ENCODE measurements at regions not wholly inside any gene's neighbourhood (a gene's known extent, or its start where the extent isn't known, plus 50 kb on each side); places are given as distances from the start of the nearest gene placed in this dataset.
A peak's percentile ranks its signal among the peaks of the same experiment; 100 is the strongest.

DNA sequence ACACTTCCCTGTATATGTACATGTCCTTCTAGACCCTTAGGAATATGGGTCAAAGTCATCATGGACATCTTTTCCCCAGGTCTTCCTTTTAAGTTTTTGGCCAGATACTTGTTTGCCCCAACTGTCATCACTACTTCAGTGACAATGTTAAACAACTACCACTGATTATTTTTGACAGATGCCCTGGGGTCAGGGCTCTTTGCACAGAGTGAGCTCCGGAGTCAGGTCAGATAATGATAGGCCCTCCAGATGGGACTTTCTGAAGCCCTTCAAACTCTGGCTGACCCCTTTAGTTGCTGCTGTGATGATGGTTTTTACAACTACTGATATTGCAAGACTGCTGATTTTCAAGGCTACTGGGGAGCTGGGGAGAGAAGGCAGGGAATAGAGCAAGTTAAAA lies 449.4 kb upstream of the HS6ST1 start:
- H3K4me1 Mint-ChIP-seq: no peaks in the 10 kb centered on the region
- no peaks in the 10 kb centered on the region for H3K36me3 Mint-ChIP-seq
- POLR2A ChIA-PET: no interaction called here
- Histone ChIP-seq H3K27me3 (ENCODE audit: insufficient read depth, low read length, poor library complexity, severe bottlenecking) (no peaks in the 10 kb centered on the region), H3K9me3 (ENCODE audit: low read length) (no peaks in the 10 kb centered on the region), H3K36me3 (ENCODE audit: insufficient read depth, low read length) (no peaks in the 10 kb centered on the region), H3K4me1 (ENCODE audit: insufficient read depth, low read length) (no peaks in the 10 kb centered on the region), H3K4me3 (ENCODE audit: low read length) (no peak overlapping the region), H3K27ac (ENCODE audit: low read depth, low read length) (no peak overlapping the region)
- H3K27me3 Mint-ChIP-seq: peaks cover 9 to 12% of the 10 kb centered on the region in 2 donors
- H3K4me3 Mint-ChIP-seq: no peak overlapping the region
- DNase-seq: no peak
- H3K9me3 Mint-ChIP-seq: peaks cover 5 to 10% (median 9%) of the 10 kb centered on the region in 5 donors
- CTCF ChIA-PET: no interaction called here
- H3K27ac Mint-ChIP-seq: no peak overlapping the region

DNA sequence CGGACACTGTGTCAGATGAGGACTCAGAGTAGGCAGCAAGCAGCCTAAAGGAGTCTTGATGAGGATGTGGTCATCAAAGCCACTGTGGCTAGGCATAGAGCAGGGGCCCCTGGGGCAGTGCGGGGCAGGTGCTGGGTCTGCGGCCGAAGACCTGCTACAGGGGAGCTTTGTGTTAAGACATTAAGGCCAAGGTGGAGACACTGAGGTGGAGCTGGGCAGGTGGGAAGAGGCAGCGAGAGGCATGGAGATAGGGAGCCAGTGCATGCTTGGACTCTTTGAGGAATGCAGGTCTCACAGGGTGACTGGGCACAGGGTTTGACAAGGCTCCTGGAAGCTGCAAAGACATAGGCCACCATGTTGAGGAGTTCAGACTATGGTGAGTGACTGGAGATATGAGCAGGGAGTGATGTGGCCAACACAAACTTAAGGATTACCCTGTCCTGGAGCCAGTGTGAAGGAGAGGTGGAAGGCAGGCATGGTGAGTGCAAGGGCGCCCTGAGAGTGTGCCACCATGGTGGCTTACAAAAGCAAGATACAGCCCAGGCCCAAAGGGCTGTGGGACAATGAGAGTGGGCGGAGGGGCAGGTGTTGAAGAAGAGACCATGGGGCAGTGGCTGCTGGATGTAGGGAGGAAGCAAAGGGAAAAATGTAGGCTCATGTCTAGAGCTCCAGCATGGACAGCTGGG lies 450.9 kb upstream of the HS6ST1 start:
- no peaks in the 10 kb centered on the region for H3K4me1 Mint-ChIP-seq
- H3K4me1 ChIP-seq (ENCODE audit: insufficient read depth, low read length): no peaks in the 10 kb centered on the region
- POLR2A ChIA-PET: no interaction called here
- no peak overlapping the region for H3K27ac ChIP-seq (ENCODE audit: low read depth, low read length)
- peak overlapping the region in 1 of 8 donors; percentile 69 for H3K27ac Mint-ChIP-seq
- no peaks in the 10 kb centered on the region for H3K27me3 ChIP-seq (ENCODE audit: insufficient read depth, low read length, poor library complexity, severe bottlenecking)
- H3K4me3 Mint-ChIP-seq: no peak overlapping the region
- peaks cover 0 to 5% (median 0%) of the 10 kb centered on the region in 5 donors for H3K9me3 Mint-ChIP-seq
- CTCF ChIA-PET: no interaction called here
- no peak overlapping the region for H3K4me3 ChIP-seq (ENCODE audit: low read length)
- no peaks in the 10 kb centered on the region for H3K36me3 Mint-ChIP-seq
- no peaks in the 10 kb centered on the region for H3K36me3 ChIP-seq (ENCODE audit: insufficient read depth, low read length)
- H3K27me3 Mint-ChIP-seq: peaks cover 7 to 11% of the 10 kb centered on the region in 2 donors
- H3K9me3 ChIP-seq (ENCODE audit: low read length): no peaks in the 10 kb centered on the region
- no peak for DNase-seq

DNA sequence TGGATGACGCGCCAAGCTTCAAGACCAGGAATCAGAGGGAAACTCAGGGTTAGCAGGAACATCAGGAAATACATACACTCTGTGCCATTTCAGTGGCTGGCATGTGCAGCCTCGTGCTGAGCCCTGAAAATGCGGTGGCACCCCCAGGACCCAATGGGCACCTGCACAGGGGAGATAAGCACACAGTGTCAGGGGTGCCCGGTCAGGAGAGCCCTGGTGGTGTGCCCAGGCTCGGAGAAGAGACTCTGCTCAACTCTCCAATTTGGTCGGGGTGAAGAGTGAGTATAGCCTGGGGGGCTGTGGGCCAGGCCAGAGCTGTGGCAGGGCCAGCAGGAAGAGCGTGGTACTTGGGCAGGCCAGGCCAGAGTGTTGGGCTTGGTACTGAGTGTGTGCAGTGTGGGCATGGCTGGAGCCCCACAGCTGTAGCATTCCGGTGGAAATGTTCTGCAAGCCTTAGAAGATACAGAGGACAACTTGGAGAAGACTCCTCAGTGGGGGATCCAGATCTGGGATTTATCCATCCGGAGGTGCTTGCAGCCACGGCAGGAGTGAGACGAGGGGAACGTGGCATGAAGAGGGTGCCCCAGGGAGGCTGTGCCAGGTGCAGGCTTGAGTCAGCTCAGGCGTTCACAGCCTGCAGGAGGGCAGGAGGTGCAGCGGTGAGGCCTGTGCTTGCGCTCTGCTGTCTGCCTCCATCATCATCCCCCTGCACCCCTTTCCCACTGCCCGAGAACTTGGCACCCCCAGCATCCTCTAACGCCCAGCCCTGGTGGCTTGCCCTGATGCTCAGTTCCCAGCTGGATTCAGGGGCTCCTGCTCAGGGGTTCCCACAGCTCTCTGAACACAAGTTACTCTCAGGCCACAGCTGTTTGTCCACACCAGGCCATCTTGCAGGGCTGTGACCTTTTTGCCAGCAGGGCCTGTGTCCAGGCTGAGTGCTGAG lies 451.7 kb upstream of the HS6ST1 start:
- ChIA-PET CTCF (no interaction called here), POLR2A (no interaction called here)
- DNase-seq: no peak
- no peak overlapping the region for H3K4me3 Mint-ChIP-seq
- peaks cover 4 to 6% of the 10 kb centered on the region in 2 donors for H3K27me3 Mint-ChIP-seq
- H3K27ac ChIP-seq (ENCODE audit: low read depth, low read length): no peak overlapping the region
- no peaks in the 10 kb centered on the region for H3K36me3 Mint-ChIP-seq
- H3K9me3 ChIP-seq (ENCODE audit: low read length): no peaks in the 10 kb centered on the region
- no peaks in the 10 kb centered on the region for H3K36me3 ChIP-seq (ENCODE audit: insufficient read depth, low read length)
- no peak overlapping the region for H3K4me3 ChIP-seq (ENCODE audit: low read length)
- H3K4me1 ChIP-seq (ENCODE audit: insufficient read depth, low read length): no peaks in the 10 kb centered on the region
- H3K27me3 ChIP-seq (ENCODE audit: insufficient read depth, low read length, poor library complexity, severe bottlenecking): no peaks in the 10 kb centered on the region
- no peak overlapping the region for H3K27ac Mint-ChIP-seq
- H3K4me1 Mint-ChIP-seq: no peaks in the 10 kb centered on the region
- no peaks in the 10 kb centered on the region for H3K9me3 Mint-ChIP-seq

DNA sequence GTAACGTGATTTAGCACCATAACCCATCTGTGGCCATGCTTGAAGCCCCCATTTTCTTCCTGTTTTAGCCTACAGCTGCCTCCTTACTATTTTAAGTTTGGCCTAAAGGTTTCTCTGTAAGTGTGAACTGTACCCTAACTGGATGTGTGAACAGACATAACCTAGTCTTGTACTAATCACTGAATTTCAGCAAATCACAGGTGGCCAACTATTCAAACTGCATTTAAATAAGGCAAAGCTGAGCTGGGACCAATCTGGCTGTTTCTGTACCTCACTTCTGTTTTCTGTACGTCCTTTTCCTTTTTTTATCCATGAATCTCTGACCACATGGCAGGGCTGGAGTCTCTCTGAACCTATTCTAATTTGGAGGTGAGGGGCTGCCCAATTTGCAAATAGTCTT lies 452.7 kb upstream of the HS6ST1 start:
- CTCF ChIA-PET: no interaction called here
- Histone ChIP-seq H3K4me3 (ENCODE audit: low read length) (no peak overlapping the region), H3K27me3 (ENCODE audit: insufficient read depth, low read length, poor library complexity, severe bottlenecking) (no peaks in the 10 kb centered on the region), H3K27ac (ENCODE audit: low read depth, low read length) (no peak overlapping the region), H3K4me1 (ENCODE audit: insufficient read depth, low read length) (no peaks in the 10 kb centered on the region), H3K36me3 (ENCODE audit: insufficient read depth, low read length) (no peaks in the 10 kb centered on the region), H3K9me3 (ENCODE audit: low read length) (no peaks in the 10 kb centered on the region)
- DNase-seq: no peak
- H3K27ac Mint-ChIP-seq: no peak overlapping the region
- POLR2A ChIA-PET: no interaction called here
- no peaks in the 10 kb centered on the region for H3K36me3 Mint-ChIP-seq
- no peaks in the 10 kb centered on the region for H3K4me1 Mint-ChIP-seq
- H3K27me3 Mint-ChIP-seq: peaks cover 4 to 6% of the 10 kb centered on the region in 2 donors
- H3K4me3 Mint-ChIP-seq: no peak overlapping the region
- no peaks in the 10 kb centered on the region for H3K9me3 Mint-ChIP-seq

DNA sequence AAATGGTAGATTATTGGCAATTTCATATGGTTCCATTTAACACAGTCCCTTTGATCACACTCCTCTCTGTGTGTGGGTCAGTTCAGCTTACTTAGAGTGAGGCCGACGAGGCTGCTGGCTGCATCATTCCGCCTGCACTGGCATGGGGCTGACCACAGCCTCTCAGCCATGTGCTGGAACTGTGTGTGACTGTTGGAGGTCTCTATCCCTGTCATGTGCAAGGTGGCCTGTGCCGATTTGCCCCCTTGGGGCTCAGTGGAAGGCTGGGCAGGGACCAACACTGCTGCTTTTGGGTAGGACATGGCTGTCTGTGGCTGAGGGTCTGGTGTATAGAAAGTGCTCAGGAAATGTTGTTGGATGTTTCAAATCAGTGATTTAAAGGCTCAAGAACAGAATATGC lies 454.0 kb upstream of the HS6ST1 start:
- no peaks in the 10 kb centered on the region for H3K36me3 ChIP-seq (ENCODE audit: insufficient read depth, low read length)
- H3K27ac ChIP-seq (ENCODE audit: low read depth, low read length): no peak overlapping the region
- Mint-ChIP-seq H3K4me3 (no peak overlapping the region), H3K9me3 (no peaks in the 10 kb centered on the region), H3K36me3 (no peaks in the 10 kb centered on the region), H3K27me3 (peaks cover 4 to 6% of the 10 kb centered on the region in 2 donors), H3K27ac (no peak overlapping the region), H3K4me1 (no peaks in the 10 kb centered on the region)
- no peak overlapping the region for H3K4me3 ChIP-seq (ENCODE audit: low read length)
- POLR2A ChIA-PET: no interaction called here
- no peaks in the 10 kb centered on the region for H3K9me3 ChIP-seq (ENCODE audit: low read length)
- no peaks in the 10 kb centered on the region for H3K27me3 ChIP-seq (ENCODE audit: insufficient read depth, low read length, poor library complexity, severe bottlenecking)
- no peak for DNase-seq
- no peaks in the 10 kb centered on the region for H3K4me1 ChIP-seq (ENCODE audit: insufficient read depth, low read length)
- CTCF ChIA-PET: no interaction called here

DNA sequence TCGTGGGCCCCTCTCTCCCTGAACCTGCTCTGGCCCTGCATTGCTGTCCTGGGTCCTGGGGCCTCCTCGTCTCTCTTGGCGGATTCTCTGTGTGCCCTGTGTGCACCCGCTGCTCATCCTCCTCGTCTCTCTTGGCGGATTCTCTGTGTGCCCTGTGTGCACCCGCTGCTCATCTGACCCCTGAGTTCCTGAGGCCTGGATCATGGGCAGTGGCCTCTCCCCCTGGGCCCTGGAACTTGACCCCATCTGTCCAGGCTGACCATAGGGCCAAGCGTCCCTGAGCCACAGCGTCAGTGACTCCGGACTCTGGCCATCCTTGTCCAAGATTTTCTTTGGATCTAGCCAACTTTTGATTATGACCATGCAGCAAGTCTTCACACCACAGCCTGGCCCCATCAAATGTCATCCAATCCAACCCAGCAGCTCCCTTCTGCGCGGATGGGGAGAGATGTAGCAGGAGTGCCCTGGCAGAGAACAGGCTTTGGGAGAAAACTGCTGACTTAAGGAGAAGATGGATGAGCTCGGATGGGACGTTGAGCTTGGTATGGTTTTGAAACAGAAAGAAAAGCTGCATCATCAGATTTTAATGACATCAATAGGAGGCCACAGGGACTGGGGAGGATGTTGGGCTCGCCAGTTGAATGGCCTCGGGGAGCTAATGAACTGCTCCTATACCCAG lies 455.1 kb upstream of the HS6ST1 start:
- Mint-ChIP-seq H3K27me3 (peaks cover 4% of the 10 kb centered on the region in 2 donors), H3K36me3 (no peaks in the 10 kb centered on the region), H3K27ac (no peak overlapping the region), H3K4me1 (no peaks in the 10 kb centered on the region), H3K9me3 (no peaks in the 10 kb centered on the region), H3K4me3 (no peak overlapping the region)
- Histone ChIP-seq H3K36me3 (ENCODE audit: insufficient read depth, low read length) (no peaks in the 10 kb centered on the region), H3K4me1 (ENCODE audit: insufficient read depth, low read length) (no peaks in the 10 kb centered on the region), H3K27me3 (ENCODE audit: insufficient read depth, low read length, poor library complexity, severe bottlenecking) (no peaks in the 10 kb centered on the region), H3K4me3 (ENCODE audit: low read length) (no peak overlapping the region), H3K27ac (ENCODE audit: low read depth, low read length) (no peak overlapping the region), H3K9me3 (ENCODE audit: low read length) (no peaks in the 10 kb centered on the region)
- CTCF ChIA-PET: no interaction called here
- POLR2A ChIA-PET: no interaction called here
- DNase-seq: no peak

DNA sequence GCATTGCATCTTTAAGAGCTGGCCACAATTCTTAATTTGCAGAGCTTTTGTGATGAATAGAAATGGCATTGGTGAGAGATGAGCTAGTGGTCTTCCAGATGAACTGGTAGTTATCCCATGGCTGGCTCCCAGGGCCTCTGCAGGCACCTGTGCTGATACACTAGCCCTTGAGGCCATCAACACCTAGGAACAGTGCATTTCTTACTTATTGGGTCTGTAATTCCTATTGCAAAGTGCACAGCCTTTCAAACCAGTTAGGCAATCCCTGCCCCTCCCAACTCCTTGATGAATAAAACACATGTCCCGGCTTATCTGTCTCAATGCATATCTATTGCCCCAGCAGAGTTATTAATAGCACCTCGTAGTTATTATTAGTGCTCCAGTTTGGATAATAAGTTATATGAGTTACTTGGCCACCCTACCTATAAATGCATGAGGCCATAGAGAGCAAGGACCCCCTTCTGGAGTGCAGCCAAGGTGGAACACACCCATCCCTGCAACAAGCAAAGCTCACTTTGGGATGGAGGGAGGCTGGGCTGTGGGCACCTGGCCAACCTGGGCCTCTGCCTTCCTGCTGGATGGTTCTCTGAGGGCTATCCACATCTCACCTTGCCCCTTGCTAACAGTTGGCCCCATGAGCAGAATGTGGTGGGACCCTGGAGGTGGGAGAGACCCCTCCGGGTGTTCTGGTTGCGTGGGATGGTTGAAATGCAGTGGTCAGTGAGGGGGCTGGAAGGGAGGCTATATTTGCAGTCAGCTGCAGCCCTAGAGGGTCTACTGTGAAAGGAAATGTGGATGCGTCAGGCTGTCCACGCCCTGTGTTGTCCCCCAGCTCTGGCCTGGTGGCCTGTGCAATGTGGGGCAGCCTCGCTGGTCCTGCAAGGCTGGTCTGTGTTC lies 455.9 kb upstream of the HS6ST1 start:
- Histone ChIP-seq H3K27me3 (ENCODE audit: insufficient read depth, low read length, poor library complexity, severe bottlenecking) (no peaks in the 10 kb centered on the region), H3K36me3 (ENCODE audit: insufficient read depth, low read length) (no peaks in the 10 kb centered on the region), H3K9me3 (ENCODE audit: low read length) (no peaks in the 10 kb centered on the region), H3K4me1 (ENCODE audit: insufficient read depth, low read length) (no peaks in the 10 kb centered on the region), H3K4me3 (ENCODE audit: low read length) (no peak overlapping the region), H3K27ac (ENCODE audit: low read depth, low read length) (no peak overlapping the region)
- Mint-ChIP-seq H3K9me3 (no peaks in the 10 kb centered on the region), H3K27ac (no peak overlapping the region), H3K4me1 (no peaks in the 10 kb centered on the region), H3K36me3 (no peaks in the 10 kb centered on the region), H3K27me3 (peaks cover 0 to 4% of the 10 kb centered on the region in 2 donors), H3K4me3 (no peak overlapping the region)
- POLR2A ChIA-PET: no interaction called here
- CTCF ChIA-PET: no interaction called here
- DNase-seq: no peak
